Lung (tissue), 11 donors: ENCODE measurements at regions not wholly inside any gene's neighbourhood (a gene's known extent, or its start where the extent isn't known, plus 50 kb on each side); places are given as distances from the start of the nearest gene placed in this dataset.

Source experiments
- ATAC-seq: fragments of 200-7000 bp; cut with Tn5 transposase; one replicate; pipeline ENCODE4 v1.9.1; 2020; ENCODE audit warnings: moderate number of reproducible peaks; ENCODE audit not compliant: insufficient read depth, low FRiP score
- DNase-seq, 3 donors: peaks; one replicate each; pipeline ENCODE4 v3.0.0-alpha.2; 2013 to 2017
- H3K27ac ChIP-seq, 2 donors: one replicate each; pipeline ENCODE4 v1.5.1; 2013; ENCODE audit warnings: mild to moderate bottlenecking in 2 of 2, moderate library complexity in 2 of 2, control low read depth in 1 of 2, inconsistent platforms in 1 of 2, low read depth in 1 of 2, low read length in 1 of 2
- H3K27me3 ChIP-seq, 3 donors: one replicate each; pipeline ENCODE4 v1.5.1; 2013; ENCODE audit warnings: low read length in 2 of 3; ENCODE audit not compliant: control insufficient read depth in 3 of 3, insufficient read depth in 3 of 3
- H3K36me3 ChIP-seq, 4 donors: one replicate each; pipeline ENCODE4 v1.5.1; 2013; ENCODE audit warnings: low read length in 4 of 4, mild to moderate bottlenecking in 1 of 4, moderate library complexity in 1 of 4; ENCODE audit not compliant: control insufficient read depth in 4 of 4, insufficient read depth in 4 of 4
- H3K4me1 ChIP-seq, 5 donors: one replicate each; pipeline ENCODE4 v1.5.1; 2013; ENCODE audit warnings: low read length in 5 of 5, mild to moderate bottlenecking in 2 of 5, moderate library complexity in 1 of 5; ENCODE audit not compliant: control insufficient read depth in 5 of 5, insufficient read depth in 5 of 5
- H3K4me3 ChIP-seq: one replicate; pipeline ENCODE4 v1.5.1; 2013; ENCODE audit warnings: mild to moderate bottlenecking, control low read depth, moderate library complexity
- H3K9ac ChIP-seq, 2 donors: one replicate each; pipeline ENCODE4 v1.5.1; 2013; ENCODE audit warnings: low read length in 2 of 2, control low read depth in 1 of 2; ENCODE audit not compliant: insufficient read depth in 1 of 2
- H3K9me3 ChIP-seq, 4 donors: one replicate each; pipeline ENCODE4 v1.5.1; 2013; ENCODE audit warnings: low read length in 3 of 4, mild to moderate bottlenecking in 1 of 4, moderate library complexity in 1 of 4; ENCODE audit not compliant: control insufficient read depth in 4 of 4, insufficient read depth in 3 of 4
- WGBS, 2 donors: extraction: QIAGEN DNeasy Blood & Tissue Kit; methylation state at CpG; one replicate each; pipeline ENCODE4 v1.1.7; 2013; 5-methylcytosine and 5-hydroxymethylcytosine counted together
- TF ChIP-seq, protein P1 (sequence below): IDR thresholded peaks from 2 replicates; pipeline ENCODE4 v1.5.1; 2012; ENCODE audit warnings: mild to moderate bottlenecking; ENCODE audit errors: control extremely low read depth, extremely low read depth
- donor health status: control.
- donor health status: control.
- donor health status: Bipolar disorder and iron deficiency.
- donor health status: healthy.
- donor health status: DM: yes; HTN: yes; CAD: no.

DNA sequence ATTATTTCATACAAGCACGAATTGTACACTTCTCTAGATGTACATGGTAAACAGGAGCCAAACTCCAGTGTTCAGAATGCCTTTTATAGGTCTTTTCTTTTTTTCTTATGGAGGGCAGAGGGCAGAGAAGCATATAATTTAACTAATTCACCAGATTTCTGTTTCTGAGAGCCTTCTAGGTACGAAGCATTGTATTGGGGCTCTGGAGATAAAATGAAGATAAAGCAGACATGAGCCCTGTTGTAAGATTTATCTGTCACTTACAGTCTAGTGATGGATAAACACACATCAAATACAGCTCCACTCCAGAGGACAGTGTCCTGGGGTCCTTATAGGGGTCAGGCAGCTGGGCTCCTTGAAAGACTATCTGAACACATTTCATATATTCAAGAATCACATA lies 265.5 kb downstream of the SKAP2 start:
- no peak overlapping the region for H3K9ac ChIP-seq
- no peak overlapping the region for H3K4me3 ChIP-seq
- H3K27me3 ChIP-seq: peaks cover 0 to 5% (median 0%) of the 10 kb centered on the region in 3 donors
- WGBS, 2 donors: 86 to 96% methylated on average over 2 of the region's 2 CpGs
- no peaks in the 10 kb centered on the region for H3K36me3 ChIP-seq
- peaks cover 0 to 16% (median 0%) of the 10 kb centered on the region in 5 donors for H3K4me1 ChIP-seq
- TF ChIP-seq, protein P1, sequence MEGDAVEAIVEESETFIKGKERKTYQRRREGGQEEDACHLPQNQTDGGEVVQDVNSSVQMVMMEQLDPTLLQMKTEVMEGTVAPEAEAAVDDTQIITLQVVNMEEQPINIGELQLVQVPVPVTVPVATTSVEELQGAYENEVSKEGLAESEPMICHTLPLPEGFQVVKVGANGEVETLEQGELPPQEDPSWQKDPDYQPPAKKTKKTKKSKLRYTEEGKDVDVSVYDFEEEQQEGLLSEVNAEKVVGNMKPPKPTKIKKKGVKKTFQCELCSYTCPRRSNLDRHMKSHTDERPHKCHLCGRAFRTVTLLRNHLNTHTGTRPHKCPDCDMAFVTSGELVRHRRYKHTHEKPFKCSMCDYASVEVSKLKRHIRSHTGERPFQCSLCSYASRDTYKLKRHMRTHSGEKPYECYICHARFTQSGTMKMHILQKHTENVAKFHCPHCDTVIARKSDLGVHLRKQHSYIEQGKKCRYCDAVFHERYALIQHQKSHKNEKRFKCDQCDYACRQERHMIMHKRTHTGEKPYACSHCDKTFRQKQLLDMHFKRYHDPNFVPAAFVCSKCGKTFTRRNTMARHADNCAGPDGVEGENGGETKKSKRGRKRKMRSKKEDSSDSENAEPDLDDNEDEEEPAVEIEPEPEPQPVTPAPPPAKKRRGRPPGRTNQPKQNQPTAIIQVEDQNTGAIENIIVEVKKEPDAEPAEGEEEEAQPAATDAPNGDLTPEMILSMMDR: no peak
- DNase-seq (no peak), ATAC-seq (no peak)
- no peak overlapping the region for H3K27ac ChIP-seq
- H3K9me3 ChIP-seq: no peaks in the 10 kb centered on the region

DNA sequence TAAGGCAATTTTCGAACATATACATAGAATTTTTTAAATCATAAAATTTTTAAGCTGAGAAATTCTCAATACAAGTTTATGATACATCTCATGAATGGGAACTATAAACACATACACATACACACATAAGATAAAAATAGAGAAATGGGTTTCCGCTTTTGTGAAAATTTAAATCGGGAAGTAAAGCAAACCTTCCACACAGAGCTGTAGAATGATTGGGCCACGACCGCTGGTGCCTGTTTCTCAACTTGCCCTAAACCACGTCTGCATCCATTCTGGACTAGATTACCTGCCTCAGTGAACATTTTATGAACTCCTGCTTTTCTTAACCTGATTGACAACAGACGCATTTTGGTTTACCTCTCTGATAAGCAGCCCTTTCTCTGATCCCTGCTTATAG lies 264.4 kb downstream of the SKAP2 start:
- no peaks in the 10 kb centered on the region for H3K9me3 ChIP-seq
- TF ChIP-seq, protein P1: no peak
- ATAC-seq (no peak), DNase-seq (no peak)
- H3K9ac ChIP-seq: no peak overlapping the region
- H3K27ac ChIP-seq: no peak overlapping the region
- H3K36me3 ChIP-seq: no peaks in the 10 kb centered on the region
- H3K4me3 ChIP-seq: no peak overlapping the region
- H3K4me1 ChIP-seq: peaks cover 0 to 5% (median 0%) of the 10 kb centered on the region in 5 donors
- H3K27me3 ChIP-seq: peaks cover 0 to 4% (median 0%) of the 10 kb centered on the region in 3 donors
- 82 to 90% methylated on average over 7 of the region's 7 CpGs for whole genome bisulfite sequencing, 2 donors

DNA sequence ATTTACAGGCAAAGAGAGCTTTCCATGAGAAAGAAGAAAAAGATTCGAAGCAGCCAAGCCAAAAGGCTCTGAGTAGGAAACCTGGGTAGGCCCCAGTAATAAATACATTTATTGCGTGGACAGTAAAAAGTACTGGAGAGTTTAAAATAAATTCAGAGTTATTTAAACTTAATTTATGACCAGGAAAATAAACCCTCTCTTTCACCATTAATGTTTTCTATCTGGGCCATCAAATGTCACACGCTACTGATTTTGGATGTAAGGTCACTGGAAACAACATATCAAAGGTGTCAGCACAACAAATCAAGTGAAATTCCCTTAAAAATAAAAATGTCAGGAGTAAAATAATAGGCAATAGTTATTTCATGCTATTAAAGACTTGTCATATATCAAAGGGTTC lies 264.0 kb downstream of the SKAP2 start:
- no peaks in the 10 kb centered on the region for H3K9me3 ChIP-seq
- H3K9ac ChIP-seq: no peak overlapping the region
- 81 to 97% methylated on average over 3 of the region's 3 CpGs for WGBS, 2 donors
- DNase-seq: no peak
- H3K4me1 ChIP-seq: peaks cover 0 to under 1% (median 0%) of the 10 kb centered on the region in 5 donors
- peaks cover 0 to 2% (median 0%) of the 10 kb centered on the region in 3 donors for H3K27me3 ChIP-seq
- ATAC-seq: no peak
- H3K4me3 ChIP-seq: no peak overlapping the region
- no peaks in the 10 kb centered on the region for H3K36me3 ChIP-seq
- TF ChIP-seq, protein P1: no peak
- H3K27ac ChIP-seq: no peak overlapping the region

DNA sequence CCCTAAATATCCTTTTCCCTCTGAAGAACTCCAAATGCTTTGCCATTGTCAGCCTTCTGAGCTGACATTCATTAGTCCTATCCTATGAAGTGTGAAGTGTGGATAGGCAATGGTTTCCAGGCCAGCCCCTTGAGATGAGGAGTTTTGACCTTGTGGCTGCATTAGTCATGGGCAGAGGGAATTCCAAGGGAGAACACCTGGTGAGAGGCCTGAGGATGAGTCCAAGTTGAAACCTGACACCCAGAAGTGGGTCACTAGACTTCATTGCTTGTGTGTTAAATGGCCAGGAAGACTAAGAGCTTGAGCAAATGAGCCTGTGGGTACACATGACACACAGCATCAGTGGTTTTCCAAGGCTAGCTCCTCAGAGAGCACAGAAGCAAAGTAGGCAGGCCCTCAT lies 260.8 kb downstream of the SKAP2 start:
- ATAC-seq: no peak
- Histone ChIP-seq H3K27me3 (peaks cover 0 to 4% (median 0%) of the 10 kb centered on the region in 3 donors), H3K9me3 (no peaks in the 10 kb centered on the region), H3K9ac (no peak overlapping the region), H3K4me1 (no peaks in the 10 kb centered on the region), H3K4me3 (no peak overlapping the region), H3K27ac (no peak overlapping the region), H3K36me3 (no peaks in the 10 kb centered on the region)
- no peak for DNase-seq
- TF ChIP-seq, protein P1: no peak
